NCI-H1092 treated with DMSO at 0.1 percent for 48 hours (cell line): ENCODE measurements at regions not wholly inside any gene's neighbourhood (a gene's known extent, or its start where the extent isn't known, plus 50 kb on each side); places are given as distances from the start of the nearest gene placed in this dataset.
"Not testable (repeated sequence)": the region's sequence is repeated elsewhere in the genome, so short reads cannot be mapped to it uniquely, and the experiment has no call there.

ENCODE experiments used
- DNase-seq: peaks from one replicate; lab custom pipeline; 2025; lab: John Stamatoyannopoulos, UW

DNA sequence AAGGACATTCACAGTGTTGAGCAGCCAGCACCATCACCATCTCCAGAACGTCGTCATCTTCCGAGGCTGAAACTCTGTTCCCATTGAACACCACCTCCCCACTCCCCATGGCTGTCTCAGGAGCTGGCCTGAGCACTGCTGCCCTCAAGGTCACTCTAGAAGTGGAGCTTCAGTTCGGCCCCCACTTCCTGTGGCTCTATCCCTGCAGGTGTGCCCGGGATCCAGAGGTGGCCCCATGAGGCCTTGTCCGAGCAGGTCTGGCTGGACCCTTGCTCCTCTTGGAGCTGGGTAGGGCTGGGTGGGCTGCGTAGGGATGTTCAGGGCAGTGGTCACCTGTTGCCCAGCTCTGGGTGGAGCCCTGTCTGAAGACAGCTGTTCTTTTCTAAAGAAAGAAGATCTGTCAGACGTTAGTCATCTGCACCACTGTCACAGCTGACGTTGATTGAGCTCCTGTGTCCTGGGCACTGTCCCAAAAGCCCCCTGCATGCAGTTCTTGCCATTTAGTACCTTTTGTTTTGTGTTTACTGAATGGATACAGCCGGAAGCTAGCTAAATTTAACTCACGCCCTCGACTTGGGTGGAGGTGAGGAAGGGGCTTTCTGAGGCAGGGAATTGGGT lies 75.5 kb upstream of the CLDN5 start:
- DNase-seq, result no peak

DNA sequence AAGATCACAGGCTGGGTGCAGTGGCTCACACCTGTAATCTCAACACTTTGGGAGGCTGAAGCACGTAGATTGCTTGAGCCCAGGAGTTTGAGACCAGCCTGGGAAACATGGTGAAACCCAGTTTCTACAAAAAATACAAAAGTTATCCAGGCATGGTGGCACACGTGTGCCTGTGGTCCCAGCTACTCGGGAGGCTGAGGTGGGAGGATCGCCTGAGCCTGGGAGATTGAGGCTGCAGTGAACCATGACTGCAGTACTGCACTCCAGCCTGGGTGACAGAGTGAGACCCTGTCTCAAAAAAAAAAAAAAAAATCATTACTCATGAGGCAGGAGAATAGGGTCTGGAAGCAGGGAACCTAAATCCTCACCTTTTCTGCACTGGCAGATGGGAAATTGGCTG lies 79.1 kb upstream of the CLDN5 start:
- DNase-seq, result not testable (repeated sequence)

DNA sequence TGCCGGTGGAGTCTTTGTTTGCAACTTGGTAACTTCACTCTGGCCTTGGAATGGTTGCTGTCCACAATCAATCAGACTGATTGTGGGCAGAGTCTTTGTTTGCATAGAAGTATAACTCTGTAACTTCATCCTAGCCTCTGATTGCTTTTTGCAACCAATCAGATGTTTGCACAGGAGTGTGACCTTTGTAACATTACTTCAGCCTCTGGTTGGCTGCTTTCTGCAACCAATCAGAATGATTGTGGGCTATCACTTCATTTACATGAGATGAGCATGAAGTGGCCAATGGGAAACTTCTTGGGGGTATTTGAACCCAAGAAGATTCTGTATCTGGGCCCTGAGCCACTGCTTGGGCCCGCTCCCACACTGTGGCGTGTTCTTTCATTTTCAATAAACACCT lies 79.6 kb upstream of the CLDN5 start:
- no peak for DNase-seq

DNA sequence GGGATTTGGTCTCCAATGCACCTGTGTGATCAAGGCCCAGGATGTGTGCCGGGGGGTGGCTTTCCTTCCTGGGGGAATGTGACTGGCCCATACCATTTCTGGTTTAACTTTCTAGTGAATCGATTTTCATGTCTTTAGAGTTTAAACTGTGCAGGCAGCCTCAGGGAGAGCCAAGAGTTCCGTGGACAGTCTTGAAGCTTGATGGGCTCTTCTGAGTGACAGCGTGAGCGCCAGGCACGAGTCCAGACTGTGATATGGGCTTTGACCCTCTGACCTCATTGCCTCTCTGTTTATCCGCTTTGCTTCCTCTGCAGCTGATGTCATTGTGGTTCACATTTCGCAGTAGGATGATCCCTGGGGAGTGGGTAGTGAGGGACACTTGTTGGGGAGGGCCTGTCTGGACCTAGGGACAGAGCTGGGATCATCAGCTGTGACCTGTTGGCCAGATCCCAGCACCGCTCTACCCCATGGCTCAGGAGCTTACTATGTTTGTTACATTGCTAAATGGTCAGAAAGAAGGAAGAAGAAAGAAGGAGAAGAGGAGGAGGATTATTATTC lies 80.6 kb upstream of the CLDN5 start:
- no peak for DNase-seq

DNA sequence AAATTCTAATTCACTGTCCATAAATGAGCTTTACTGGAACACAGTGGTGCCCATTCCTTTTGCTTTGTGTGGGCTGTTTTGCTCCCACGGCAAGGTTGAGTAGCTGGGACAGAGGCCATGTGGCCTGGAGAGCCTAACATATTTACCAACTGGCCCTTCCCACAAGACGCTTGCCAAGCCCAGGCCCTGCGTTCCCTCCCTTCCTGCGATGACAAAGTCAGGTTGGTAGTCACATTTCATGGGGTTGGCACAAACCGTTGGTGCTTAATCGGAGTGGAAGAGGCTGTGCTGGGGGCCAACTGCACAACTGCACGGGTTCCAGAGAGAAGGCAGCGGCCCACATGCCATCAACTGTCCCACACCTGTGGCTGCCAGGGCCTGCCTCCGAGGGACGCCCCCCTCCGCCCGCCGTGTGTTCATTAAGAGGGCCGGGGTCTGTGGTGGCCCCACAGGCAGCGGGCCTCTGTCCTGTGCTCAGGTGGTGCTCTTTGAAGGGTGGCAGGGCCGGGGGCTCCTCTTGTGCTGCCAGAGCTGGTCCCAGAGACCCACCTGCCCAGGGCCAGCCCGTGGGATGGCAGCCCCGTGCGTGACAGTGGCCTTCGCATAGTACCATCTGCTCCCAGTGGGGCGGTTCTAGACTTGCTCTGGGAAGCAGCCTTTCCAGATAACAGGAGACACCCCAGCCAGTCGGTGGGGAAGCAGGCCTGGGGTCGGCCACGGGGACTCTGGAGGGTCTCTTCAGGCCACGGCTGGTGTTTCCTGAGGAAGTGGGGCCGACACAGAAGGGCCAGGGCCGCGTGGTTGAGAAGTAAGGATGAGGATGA lies 81.5 kb upstream of the CLDN5 start:
- DNase-seq, result no peak

DNA sequence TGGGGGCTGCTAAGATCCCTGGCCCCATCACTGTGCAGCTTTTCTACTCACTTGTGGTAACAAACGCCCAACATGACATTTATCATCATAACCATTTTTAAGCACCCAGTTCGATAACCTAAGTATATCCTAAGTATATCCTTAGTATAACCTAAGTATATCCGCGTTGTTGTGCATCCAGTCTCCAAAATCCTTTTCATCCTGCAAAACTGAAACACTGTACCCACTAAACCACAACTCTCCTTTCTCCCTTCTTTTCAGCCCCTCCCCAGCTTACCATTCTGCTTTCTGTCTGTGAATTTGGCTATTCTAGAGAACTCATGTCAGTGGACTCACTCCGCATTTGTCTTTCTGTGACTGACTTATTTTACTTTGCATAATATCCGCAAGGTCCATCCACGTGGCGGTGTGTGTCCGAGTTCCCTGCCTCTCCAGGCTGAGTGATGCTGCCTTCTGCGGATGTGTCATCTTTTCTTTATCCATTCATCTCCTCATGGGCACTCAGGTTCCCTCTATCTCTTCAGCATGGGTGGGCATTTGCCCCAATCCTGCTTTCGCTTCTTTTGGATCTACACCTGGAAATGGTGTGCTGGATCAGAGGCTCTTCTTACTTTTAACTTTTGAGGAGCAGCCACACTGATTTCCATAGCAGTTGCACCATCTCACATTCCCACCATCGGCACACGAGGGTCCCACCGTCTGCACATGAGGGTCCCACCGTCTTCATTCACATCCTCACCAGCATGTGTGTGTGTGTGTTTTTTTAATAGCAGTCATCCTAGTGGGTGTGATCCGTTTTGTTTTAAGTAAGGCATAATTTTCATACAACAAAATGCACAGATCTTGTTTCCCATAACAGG lies 82.4 kb upstream of the CLDN5 start:
- DNase-seq, result no peak

DNA sequence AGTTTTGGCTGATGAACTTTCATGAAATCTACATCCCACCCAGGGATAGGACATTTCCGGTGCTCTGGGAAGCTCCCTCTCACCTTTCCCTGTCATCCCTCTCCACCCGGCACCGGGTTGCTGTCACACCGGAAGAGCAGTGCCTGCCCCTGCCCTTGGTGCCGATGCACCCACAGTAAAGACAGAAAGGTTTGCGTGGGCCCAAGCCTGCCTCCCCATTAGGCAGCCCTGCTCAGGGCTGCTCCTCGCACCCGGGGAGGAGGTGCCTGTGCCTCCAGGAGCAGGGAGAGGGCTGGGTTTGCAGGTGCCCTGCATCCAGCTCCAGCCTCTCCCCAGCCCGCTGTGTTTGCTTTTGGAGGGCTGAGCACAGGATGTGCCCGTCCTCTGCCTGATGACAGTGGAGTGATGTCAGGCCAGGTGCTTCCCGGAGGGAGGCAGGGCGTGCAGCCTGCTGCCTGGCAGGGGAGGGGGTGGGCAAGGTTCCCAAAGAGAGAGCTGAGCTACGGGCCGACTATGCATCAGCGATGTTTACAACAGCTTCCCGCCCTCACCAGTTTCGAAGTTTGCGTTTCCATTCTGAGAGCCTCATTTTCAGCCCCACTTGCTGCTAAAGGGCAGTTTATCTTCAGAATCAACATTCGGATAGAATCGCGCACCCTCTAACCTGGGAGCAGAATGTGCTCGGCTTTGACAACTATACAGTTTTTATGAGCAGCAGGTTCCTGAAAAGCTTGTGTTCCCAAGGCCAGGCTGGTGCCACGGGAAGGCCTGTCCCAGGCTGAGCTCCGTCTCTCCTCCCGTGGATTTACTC lies 83.2 kb upstream of the CLDN5 start:
- DNase-seq, result peak; percentile 75

DNA sequence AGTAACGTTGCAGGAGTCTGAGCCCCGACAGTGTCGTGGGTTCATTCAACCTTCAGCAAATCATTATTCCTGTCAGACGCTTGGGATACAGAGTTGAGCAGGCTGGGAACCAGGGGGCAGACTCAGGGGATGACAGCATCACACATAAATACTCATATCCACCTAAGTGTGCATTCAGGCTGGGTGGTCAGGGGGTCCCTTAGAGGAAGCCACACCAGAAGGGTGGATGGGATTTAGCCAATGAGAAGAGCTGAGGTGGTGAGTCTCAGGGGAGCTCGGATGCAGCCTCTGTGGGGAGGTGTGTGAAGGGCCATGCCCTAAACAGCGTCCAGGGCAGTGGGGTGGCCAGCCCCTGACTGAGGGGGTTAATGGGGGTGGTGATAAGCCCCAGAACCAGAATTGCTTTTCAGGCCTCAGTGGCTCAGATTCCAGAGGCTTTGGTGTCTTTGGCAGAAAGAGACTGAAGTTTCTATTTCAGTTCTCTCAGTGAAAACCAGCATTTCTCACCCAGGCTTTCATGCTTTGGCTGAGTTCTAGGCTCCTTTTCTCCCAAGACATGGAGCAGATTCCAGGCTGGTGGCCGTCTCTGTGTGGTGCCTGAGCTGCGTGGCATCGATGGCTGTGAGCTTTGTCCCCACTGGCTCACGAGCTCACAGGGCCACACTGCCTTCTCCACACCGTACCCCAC lies 83.9 kb upstream of the CLDN5 start:
- DNase-seq, result no peak

DNA sequence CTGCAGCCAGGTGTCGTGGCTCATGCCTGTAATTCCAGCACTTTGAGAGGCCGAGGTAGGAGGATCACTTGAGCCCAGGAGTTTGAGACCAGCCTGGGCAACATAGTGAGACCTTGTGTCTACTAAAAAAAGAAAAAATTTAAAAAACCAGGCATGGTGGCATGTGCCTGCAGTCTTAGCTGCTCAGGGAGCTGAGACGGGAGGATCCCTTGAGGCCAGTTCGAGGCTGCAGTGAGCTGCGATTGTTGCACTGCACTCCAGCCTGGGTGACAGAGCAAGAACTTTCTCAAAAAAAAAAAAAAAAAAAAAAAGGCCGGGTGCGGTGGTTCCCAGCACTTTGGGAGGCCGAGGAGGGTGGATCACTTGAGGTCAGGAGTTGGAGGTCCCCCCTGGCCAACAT lies 85.5 kb upstream of the CLDN5 start:
- not testable (repeated sequence) for DNase-seq

DNA sequence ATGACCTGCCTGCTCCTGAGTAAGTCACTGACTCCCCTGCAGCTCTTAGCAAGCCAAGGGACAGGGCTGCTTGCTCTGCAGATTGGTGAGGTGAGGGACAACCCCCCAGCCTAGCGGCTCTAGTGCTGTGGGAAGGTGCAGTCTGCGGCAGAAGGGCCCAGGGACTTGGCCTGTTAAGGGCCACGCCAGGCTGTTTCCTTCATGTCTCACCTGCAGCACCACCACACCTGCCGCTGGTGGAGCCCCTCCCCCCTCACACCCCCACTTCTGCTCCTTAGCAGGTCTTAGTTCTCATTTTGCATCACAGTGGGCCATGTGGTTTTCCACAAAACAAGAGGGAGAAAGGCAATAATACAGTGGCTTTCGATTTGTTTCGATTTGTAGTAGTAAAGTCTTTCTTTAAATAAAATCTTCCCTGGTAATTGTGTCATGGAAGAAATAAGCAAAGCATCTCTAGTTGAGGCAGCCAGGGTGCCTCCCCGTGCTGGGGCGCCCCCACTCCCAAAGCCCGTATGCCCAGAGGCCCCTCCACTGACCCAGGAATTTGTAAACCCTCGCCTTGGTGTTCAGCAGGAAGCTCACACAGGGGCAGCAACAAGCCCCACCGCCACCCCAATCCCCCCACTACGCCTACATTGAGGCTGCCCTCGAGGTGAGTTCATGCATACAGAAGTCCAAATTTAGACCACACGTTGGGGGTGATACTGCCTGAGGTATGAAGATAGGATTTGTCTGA lies 86.5 kb upstream of the CLDN5 start:
- no peak for DNase-seq

DNA sequence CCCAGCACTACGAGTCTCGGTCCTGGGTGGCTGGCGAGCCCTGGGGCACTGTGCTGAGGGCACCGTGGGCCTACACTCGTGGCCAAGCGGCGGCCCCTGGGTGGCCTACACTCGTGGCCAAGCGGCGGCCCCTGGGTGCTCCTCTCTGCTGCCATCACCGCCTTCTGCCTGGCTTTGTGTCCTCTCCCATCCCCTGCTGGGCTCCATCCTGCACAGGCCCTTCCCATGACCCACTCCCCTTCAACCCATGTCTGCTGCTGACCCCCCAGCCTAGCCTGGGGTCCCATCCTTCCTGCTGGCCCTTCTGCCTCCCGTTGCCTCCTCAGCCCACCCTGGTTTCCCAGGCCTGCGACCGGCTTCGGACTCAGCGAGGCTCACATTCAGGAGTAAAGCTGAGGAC lies 87.4 kb upstream of the CLDN5 start:
- DNase-seq, result no peak

DNA sequence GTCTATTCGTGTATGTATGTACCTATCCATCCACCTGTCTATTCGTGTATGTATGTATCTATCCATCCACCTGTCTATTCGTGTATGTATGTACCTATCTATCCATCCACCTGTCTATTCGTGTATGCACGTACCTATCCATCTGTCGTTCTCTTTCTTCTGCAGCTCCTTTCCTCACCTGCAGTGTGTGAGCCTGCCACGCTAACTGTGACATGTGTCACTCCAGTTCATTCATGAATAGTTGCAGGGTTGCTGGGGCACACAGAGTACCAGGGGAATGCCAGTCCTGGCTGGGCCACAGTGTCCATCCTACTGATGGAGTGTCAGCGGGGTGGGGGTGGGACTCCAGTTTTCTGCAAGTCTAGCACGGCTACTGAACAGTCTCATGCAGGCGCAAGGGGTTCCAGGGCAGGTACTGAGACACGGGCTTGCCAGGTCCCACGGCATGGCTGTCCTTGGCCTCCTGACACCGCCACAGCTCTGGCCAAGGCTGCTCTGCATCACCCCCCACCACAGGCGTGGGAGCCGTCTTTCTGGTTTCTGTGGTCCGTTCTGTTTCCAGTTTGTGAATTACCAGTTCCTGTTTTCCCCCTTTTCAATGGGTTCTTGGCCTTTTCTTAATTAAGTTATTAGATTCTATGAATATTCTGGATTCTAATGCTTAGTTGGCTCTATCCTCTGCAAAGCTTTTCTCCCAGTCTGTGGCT lies 88.8 kb upstream of the CLDN5 start:
- DNase-seq, result no peak

DNA sequence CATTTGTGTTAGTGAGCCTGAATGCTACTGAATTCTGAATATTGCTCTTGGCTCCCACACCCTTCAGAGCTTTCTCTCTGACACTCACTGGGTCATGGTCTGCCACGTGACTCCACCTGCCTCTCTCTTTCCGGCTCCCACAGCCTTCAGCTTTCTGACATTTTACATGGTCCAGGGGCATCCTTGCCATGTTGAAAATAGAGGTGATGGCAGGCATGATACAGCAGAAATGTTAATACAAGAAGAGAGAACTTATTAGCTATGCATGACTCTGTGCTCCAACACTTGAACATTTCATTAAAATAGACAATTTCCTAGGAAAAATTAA lies 90.3 kb upstream of the CLDN5 start:
- no peak for DNase-seq

DNA sequence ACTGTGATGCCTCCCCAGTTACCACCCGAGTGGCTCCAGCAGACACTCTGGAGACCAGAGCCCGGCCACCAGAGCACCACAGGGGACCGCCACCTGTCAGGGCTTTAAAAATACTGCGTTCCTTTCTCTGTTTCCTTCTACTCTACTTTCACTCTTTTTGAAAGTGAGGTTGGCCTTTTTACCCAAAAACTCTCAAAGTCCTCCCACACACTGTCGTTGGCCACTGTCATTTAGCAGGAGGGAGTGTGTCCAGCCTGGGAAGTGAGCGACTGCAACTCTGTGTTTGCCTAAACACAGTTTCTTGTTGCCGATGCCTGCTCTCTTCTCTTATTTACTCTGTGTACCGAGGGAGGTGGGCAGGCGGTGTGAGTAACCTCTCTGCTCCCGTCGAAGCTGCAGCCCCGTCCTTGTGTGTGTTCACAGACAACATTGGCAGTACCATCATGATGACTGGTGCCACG lies 90.8 kb upstream of the CLDN5 start:
- DNase-seq, result peak; percentile 27

DNA sequence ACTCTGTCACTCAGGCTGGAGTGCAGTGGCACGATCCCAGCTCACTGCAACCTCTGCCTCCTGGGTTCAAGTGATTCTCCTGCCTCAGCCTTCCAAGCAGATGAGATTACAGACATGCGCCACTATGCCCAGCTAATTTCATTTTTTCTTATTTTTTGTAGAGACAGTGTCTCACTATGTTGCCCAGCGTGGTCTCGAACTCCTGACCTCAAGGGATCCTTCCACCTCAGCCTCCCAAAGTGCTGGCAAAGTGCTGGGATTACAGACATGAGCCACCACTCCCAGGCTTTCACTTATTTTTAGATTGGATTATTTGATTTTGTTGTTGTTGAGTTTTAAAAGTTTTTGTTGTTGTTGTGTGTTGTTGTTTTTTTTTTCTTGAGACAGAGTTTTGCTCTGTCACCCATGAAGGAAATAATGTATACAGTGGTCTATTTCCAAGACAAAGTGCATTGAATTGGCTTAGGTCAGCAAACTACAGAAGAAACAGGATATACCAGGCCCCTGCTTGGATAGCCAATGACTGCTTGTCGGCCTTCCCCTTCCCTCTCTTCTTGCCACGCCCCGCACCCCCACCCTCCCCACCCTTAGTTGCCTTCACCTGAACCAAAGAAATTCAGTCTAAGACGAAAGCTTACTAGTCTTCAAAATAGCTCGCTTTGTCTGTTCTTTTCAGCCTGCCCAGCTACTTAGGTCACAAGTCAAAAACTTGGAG lies 91.8 kb upstream of the CLDN5 start:
- DNase-seq, result no peak

DNA sequence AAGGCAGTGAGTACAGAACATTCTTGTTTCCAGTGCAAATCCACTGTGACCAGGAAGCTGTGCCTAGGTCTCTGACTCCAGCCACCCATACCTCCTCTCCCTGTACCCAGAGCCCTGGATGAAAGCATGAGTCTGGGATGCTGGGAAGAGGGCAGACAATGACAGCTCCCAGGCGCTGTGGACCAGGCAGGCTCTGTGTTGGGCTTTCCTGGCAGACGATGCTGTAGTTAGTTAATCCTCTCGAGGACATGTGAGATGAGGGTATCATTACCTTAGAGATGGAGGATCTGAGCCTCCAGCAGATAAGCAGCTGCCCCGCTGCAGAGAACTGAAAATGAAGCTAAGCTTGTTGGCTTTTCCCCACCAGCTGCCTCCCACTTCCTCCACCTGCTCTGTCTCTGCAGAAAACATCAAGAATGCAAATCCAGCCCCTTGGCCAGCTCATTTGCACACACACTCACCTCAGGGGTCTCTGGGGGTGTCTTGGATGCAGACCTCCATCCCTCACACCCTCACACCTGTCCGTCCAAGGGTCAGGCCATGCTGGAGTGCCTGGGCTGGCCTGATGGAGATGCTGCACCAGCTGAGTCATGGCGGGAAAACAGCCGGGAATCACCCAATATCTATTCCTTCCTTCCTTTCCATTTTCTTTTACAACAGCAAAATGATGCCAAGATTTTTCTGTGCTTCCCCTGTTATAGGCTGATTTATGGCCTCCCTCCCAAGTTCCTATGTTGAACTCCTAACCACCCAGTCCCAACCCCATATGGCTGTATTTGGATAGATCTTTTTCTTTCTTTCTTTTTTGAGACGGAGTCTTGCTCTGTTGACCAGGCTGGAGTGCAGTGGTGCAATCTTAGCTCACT lies 94.9 kb upstream of the SEPTIN5 start:
- no peak for DNase-seq

DNA sequence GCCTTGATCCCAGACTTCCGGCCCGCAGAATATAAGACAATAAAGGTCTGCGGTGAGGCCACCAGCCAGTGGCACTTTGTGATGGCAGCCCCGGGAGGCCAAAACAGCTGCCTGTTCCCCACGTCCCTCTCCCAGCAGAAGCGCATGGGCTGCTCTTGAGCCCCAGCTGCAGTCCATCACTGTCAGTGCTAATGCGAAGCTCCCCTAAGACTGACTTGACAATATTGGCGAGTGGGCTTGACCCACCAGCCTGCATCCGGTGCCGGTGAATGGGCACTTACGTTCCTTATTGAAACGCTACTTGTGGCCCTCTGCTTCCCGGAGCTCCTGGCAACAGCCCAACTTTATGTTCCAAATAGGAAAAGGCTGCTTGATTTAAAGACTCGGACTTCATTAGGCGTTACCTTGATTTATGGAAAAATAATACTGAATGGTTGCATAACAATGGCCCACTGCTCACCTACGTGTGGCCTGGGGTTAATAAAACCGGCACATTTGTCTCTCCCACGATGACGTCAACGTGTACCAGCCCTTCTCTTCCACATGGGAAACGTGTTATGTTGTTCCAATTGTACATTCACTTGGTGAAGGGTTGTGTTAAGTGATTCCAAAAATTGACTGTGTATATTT lies 93.4 kb upstream of the SEPTIN5 start:
- no peak for DNase-seq
